Activated CD4-positive, CD25-positive, alpha-beta regulatory T cell treated with anti-CD3 and anti-CD28 coated beads, Interleukin-2, amount 50 U/mL, for 72 hours (primary cell): ENCODE measurements at regions not wholly inside any gene's neighbourhood (a gene's known extent, or its start where the extent isn't known, plus 50 kb on each side); places are given as distances from the start of the nearest gene placed in this dataset.

Source experiments
- DNase-seq: peaks from one replicate; pipeline ENCODE4 v3.0.0; 2021

- DNase-seq = no peak
These were observed 95.6 kb downstream of the RIPK4 start for GRCh38 chr21:41671212-41671762.

- no peak for DNase-seq
These were observed 96.6 kb downstream of the RIPK4 start for GRCh38 chr21:41670056-41670805.

GRCh38 chr21:41669533-41669830, 97.4 kb downstream of the RIPK4 start:
- DNase-seq = no peak

GRCh38 chr21:41668686-41669532, 97.9 kb downstream of the RIPK4 start:
- DNase-seq = no peak

GRCh38 chr21:41668051-41668541, 98.8 kb downstream of the RIPK4 start:
- no peak for DNase-seq

- no peak for DNase-seq
These were observed 99.7 kb downstream of the RIPK4 start for GRCh38 chr21:41667136-41667535.

- DNase-seq = no peak
These were observed 100.2 kb downstream of the RIPK4 start for GRCh38 chr21:41666641-41667081.

GRCh38 chr21:41665766-41666595, 100.9 kb downstream of the RIPK4 start:
- no peak for DNase-seq

GRCh38 chr21:41664881-41665765, 101.7 kb downstream of the RIPK4 start:
- no peak for DNase-seq

GRCh38 chr21:41663805-41664788, 102.8 kb downstream of the RIPK4 start:
- no peak for DNase-seq

GRCh38 chr21:41662761-41663160, 104.1 kb downstream of the RIPK4 start:
- no peak for DNase-seq

GRCh38 chr21:41662161-41662560, 104.7 kb downstream of the RIPK4 start:
- DNase-seq = no peak

- DNase-seq = no peak
These were observed 106.1 kb downstream of the RIPK4 start for GRCh38 chr21:41660748-41661147.

GRCh38 chr21:41659791-41660560, 106.9 kb downstream of the RIPK4 start:
- no peak for DNase-seq

- DNase-seq = no peak
These were observed 109.8 kb downstream of the RIPK4 start for GRCh38 chr21:41656946-41657525.

- DNase-seq = no peak
These were observed 111.6 kb downstream of the RIPK4 start for GRCh38 chr21:41655259-41655658.

- DNase-seq = no peak
These were observed 112.8 kb downstream of the RIPK4 start for GRCh38 chr21:41653954-41654491.

GRCh38 chr21:41653243-41653953, 113.5 kb downstream of the RIPK4 start:
- DNase-seq = no peak
